AG09319 (cell line): ENCODE measurements at regions not wholly inside any gene's neighbourhood (a gene's known extent, or its start where the extent isn't known, plus 50 kb on each side); places are given as distances from the start of the nearest gene placed in this dataset.

ENCODE experiments used
- DNase-seq: peaks from one replicate; pipeline ENCODE4 v3.0.0-alpha.2; 2010; ENCODE audit warnings: low read depth; ENCODE audit errors: extremely low read depth
- TF ChIP-seq, protein P1 (sequence below): IDR thresholded peaks from 2 replicates; pipeline ENCODE4 v1.5.1; 2011; ENCODE audit warnings: low read depth, mild to moderate bottlenecking, inconsistent platforms, low read length, moderate library complexity

DNA sequence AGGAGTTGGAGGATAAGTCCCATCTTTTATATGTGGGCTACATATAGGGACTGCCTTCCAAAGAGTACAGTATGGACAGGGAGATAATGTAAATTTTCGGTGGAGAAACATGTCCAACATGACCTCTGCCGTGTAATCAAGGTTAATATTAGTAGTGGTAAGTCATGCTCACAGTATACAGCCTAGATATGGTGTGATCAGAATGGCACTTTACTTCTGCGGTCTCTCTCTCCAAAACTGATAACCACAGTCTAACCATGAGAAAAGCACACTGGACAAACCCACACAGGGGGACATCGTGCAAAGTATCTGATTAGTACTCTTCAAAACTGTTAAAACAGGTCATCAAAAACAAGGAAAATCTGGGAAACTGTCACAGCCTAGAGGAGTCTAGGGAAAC, 66.6 kb upstream of the PLCL2 start:
- DNase-seq, result no peak

DNA sequence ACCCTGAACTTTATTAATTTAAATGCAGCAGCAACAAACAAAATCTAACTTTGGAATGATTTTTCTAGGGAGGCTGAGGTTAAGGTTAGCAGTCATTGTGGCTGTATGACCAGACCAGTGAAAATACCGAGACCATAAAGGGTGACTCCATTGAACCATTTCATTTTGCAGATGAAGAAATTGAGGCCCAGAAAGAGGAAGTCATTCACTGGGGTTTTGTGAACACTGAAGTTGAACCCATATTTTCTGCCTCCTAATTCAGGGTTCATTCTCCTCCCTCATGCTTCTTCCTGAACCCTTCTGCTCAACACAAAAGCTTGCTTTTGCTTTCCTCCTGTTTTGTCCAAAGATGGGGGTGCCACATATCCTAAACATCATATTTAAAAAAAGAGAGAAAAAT, 65.8 kb upstream of the PLCL2 start:
- TF ChIP-seq, protein P1, sequence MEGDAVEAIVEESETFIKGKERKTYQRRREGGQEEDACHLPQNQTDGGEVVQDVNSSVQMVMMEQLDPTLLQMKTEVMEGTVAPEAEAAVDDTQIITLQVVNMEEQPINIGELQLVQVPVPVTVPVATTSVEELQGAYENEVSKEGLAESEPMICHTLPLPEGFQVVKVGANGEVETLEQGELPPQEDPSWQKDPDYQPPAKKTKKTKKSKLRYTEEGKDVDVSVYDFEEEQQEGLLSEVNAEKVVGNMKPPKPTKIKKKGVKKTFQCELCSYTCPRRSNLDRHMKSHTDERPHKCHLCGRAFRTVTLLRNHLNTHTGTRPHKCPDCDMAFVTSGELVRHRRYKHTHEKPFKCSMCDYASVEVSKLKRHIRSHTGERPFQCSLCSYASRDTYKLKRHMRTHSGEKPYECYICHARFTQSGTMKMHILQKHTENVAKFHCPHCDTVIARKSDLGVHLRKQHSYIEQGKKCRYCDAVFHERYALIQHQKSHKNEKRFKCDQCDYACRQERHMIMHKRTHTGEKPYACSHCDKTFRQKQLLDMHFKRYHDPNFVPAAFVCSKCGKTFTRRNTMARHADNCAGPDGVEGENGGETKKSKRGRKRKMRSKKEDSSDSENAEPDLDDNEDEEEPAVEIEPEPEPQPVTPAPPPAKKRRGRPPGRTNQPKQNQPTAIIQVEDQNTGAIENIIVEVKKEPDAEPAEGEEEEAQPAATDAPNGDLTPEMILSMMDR, result no peak
- DNase-seq, result no peak

More for the DNA sequence above, 66.6 kb upstream of the PLCL2 start:
- TF ChIP-seq, protein P1, result no peak

DNA sequence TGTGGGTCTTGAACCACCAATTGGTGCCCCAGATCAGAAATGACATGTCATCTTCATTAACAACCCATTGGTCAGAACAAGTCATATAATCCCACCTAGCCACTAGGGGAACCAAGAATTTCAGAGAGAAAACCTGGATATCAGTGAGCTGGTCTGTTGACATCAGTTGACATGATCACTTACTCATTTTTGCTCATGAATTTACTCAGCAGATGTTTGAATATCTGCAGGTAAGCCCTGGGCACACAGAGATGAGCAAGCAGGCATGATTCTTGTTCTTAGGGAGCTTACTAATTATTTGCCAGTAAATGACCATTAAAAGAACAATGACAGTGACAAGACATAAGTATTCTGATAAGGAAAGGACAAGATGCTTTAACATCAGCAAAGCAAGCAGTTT, 64.3 kb upstream of the PLCL2 start:
- no peak for DNase-seq
- TF ChIP-seq, protein P1, result no peak

DNA sequence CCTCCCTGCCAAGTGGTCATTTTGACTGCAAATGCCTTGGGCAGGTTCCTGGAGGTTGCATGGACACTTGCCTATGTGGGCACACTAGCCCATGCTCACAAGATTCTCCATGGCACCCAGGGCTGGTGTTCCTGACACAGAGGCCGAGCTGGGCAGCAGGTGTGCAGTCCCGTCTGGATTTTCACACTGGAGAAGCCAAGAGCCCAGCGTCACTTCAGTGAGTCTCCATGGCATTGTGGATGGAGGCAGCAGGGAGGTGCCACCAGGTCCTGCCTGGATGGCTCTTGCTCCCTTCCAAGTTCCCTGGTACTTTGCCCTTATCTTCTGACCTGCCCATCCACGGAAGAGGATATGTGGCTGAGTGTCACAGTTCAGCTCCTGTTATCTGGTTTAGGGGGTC, 63.7 kb upstream of the PLCL2 start:
- TF ChIP-seq, protein P1, result no peak

DNA sequence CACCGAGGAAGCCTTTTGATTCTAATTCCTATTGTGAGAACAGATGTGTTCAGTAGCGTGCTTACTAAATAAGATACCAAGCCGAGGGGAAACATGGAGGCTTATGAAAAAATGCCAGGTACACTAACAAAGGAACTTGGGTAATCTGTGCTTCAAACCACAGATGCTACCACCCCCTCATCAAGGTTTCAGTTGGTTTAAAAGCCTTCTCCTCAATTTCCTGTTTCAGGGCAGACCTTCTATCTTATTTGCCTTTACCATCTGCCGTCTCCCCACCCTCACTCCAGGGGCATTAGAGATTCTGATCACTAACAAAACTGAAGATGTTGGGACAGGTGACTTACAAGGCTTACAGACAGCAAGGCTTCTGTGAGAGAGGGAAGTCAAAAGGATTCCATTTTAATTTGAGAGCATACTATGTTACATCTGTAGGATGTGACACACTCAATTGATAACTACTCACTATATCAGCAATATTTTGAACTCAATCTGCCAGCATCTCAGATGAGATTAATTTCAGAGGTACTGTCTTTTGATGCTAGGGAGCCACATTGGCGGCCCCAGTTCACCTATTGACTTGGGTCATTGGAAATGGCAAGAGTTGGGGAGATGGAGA, 60.6 kb upstream of the PLCL2 start:
- DNase-seq, result no peak
- TF ChIP-seq, protein P1, result no peak

More for the DNA sequence above, 63.7 kb upstream of the PLCL2 start:
- no peak for DNase-seq

DNA sequence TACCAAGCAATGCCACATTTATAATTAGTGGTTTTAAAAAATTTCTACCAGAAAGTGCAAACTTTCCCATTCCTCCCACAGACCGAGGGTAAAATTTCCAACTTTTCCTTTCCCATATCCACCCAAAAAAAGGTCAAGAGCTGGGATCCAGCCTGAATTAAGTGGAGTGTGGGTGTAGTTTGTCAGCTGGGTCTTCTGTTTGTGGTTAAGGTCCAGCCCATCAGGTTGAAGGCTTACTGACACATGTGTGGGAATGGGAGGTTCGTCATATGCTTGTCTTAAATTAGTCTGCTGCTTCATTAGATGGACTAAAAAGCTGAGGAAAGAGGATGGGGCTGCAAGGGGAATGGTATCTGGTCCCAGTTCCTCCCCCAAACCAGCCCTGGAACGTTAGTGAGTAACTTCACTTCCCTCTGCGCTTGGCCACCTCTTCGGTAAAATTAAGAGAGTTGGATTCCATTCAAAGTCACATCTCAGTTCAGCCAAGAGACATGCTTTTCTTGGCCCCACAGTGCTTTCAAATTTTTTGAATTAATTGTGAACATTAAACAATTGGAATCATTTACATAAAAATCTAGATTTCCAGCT, 59.0 kb upstream of the PLCL2 start:
- TF ChIP-seq, protein P1, result no peak
- DNase-seq, result no peak

DNA sequence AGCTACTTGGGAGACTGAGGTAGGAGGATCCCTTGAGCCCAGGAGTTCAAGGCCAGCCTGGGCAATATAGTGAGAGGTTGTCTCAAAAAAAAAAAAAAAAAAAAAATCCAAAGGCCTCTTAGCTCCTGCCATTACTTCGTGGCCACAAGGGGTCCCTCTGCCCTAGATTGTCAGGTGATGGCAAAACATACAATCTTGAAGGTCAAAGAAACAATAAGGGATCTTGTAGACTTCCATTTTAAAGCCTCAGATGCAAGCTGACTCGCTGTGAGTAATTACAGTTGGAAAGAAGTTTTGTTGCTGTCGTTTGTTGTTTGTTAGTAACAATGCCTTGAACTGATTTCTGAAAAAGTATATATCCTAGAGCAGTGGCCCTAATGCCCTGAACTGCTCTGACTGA, 55.9 kb upstream of the PLCL2 start:
- no peak for DNase-seq
- TF ChIP-seq, protein P1, result peak; percentile 42
